Esophagus muscularis mucosa (tissue), 4 donors: ENCODE measurements at regions not wholly inside any gene's neighbourhood (a gene's known extent, or its start where the extent isn't known, plus 50 kb on each side); places are given as distances from the start of the nearest gene placed in this dataset.

ENCODE experiments used
- DNase-seq: peaks from one replicate; pipeline ENCODE4 v3.0.0-alpha.2; 2017; ENCODE audit errors: extremely low spot score
- H3K27ac ChIP-seq, 4 donors: fragments of 200-600 bp; sonication (generic); replicated peaks in 1 of 4; 1 replicate in 3 of 4; 2 replicates in 1 of 4; pipeline ENCODE4 v1.5.1; 2016 to 2019; ENCODE audit warnings: mild to moderate bottlenecking in 1 of 4
- H3K27me3 ChIP-seq, 4 donors: fragments of 200-600 bp; sonication (generic); one replicate each; pipeline versions ENCODE4 v1.5.1 to v1.6.0; 2016 to 2019
- H3K36me3 ChIP-seq, 4 donors: fragments of 200-600 bp; sonication (generic); one replicate each; pipeline ENCODE4 v1.5.1; 2016 to 2019
- H3K4me1 ChIP-seq, 4 donors: fragments of 200-600 bp; sonication (generic); one replicate each; pipeline ENCODE4 v1.5.1; 2016 to 2019
- H3K4me3 ChIP-seq, 4 donors: fragments of 200-600 bp; sonication (generic); 1 replicate in 2 of 4; 2 replicates in 2 of 4; pipeline ENCODE4 v1.5.1; 2016 to 2019; ENCODE audit warnings: mild to moderate bottlenecking in 4 of 4, moderate library complexity in 1 of 4
- H3K9me3 ChIP-seq, 4 donors: fragments of 200-600 bp; sonication (generic); 1 replicate in 3 of 4; 2 replicates in 1 of 4; pipeline ENCODE4 v1.5.1; 2016 to 2019
- CTCF ChIP-seq, 3 experiments: fragments of 200-600 bp in 2 of 3; fragments of 450-650 bp in 1 of 3; sonication (generic) in 2 of 3; IDR thresholded peaks; one replicate each; pipeline ENCODE4 v1.5.1; 2017 to 2019; ENCODE audit warnings: antibody characterized with exemption in 3 of 3, mild to moderate bottlenecking in 2 of 3, moderate library complexity in 1 of 3
- EP300 ChIP-seq: sonication (generic); formaldehyde crosslinking; IDR thresholded peaks from one replicate; pipeline ENCODE4 v1.6.1; 2017; ENCODE audit warnings: antibody characterized with exemption
- POLR2A ChIP-seq: fragments of 450-650 bp; IDR thresholded peaks from one replicate; pipeline ENCODE4 v1.6.1; 2017; ENCODE audit warnings: antibody characterized with exemption, moderate library complexity, mild to moderate bottlenecking, low read depth
- POLR2AphosphoS5 ChIP-seq, 2 donors: sonication (generic); formaldehyde crosslinking; IDR thresholded peaks; one replicate each; pipeline ENCODE4 v1.6.1; 2017; ENCODE audit warnings: antibody characterized with exemption in 2 of 2
- WGBS: methylation state at CpG from one replicate; pipeline ENCODE4 v1.1.5; 2018; 5-methylcytosine and 5-hydroxymethylcytosine counted together
- intact Hi-C: fragments of 100-400 bp; cut with DNase I; formaldehyde crosslinking; loops from one replicate; pipeline ENCODE4 v1.15.1; 2023

- intact Hi-C loops, result no loop called here
- Histone ChIP-seq H3K36me3 (no peaks in the 10 kb centered on the region), H3K27ac (no peak overlapping the region), H3K27me3 (peaks cover 0 to 17% (median 0%) of the 10 kb centered on the region in 4 donors), H3K4me1 (no peaks in the 10 kb centered on the region), H3K9me3 (no peaks in the 10 kb centered on the region), H3K4me3 (no peak overlapping the region)
- DNase-seq, result peak; percentile 75
- WGBS, result 94% methylated on average over 32 of the region's 32 CpGs
- no peak for TF ChIP-seq EP300
- no peak for TF ChIP-seq POLR2AphosphoS5 (IDR thresholded peaks at IDR 0.05)
- TF ChIP-seq POLR2A, result no peak
- TF ChIP-seq CTCF (IDR thresholded peaks at IDR 0.05), result no peak
Measured at GRCh38 chr7:155945670-155946325, 133.5 kb upstream of the SHH start.

GRCh38 chr7:155944901-155945300 is 132.6 kb upstream of the SHH start:
- H3K36me3 ChIP-seq, result no peaks in the 10 kb centered on the region
- WGBS, result 86% methylated on average over 5 of the region's 6 CpGs
- peaks cover 0 to 4% (median under 1%) of the 10 kb centered on the region in 4 donors for H3K9me3 ChIP-seq
- intact Hi-C loops, result no loop called here
- H3K4me1 ChIP-seq, result no peaks in the 10 kb centered on the region
- H3K27ac ChIP-seq, result no peak overlapping the region
- DNase-seq, result no peak
- no peak for TF ChIP-seq CTCF (IDR thresholded peaks at IDR 0.05)
- no peak for TF ChIP-seq POLR2AphosphoS5 (IDR thresholded peaks at IDR 0.05)
- no peak for TF ChIP-seq EP300
- TF ChIP-seq POLR2A, result no peak
- no peak overlapping the region for H3K4me3 ChIP-seq
- peaks cover 0 to 17% (median 0%) of the 10 kb centered on the region in 4 donors for H3K27me3 ChIP-seq

GRCh38 chr7:155943251-155943899 is 131.1 kb upstream of the SHH start:
- no peaks in the 10 kb centered on the region for H3K4me1 ChIP-seq
- DNase-seq, result peak; percentile 80
- intact Hi-C loops, result no loop called here
- TF ChIP-seq POLR2AphosphoS5 (IDR thresholded peaks at IDR 0.05) (no peak), POLR2A (no peak), CTCF (IDR thresholded peaks at IDR 0.05) (no peak), EP300 (no peak)
- H3K9me3 ChIP-seq, result peaks cover 0 to 11% (median 6%) of the 10 kb centered on the region in 4 donors
- no peaks in the 10 kb centered on the region for H3K36me3 ChIP-seq
- no peak overlapping the region for H3K27ac ChIP-seq
- H3K27me3 ChIP-seq, result peaks cover 0 to 10% (median 0%) of the 10 kb centered on the region in 4 donors
- H3K4me3 ChIP-seq, result no peak overlapping the region
- 60% methylated on average over 5 of the region's 6 CpGs for WGBS

- WGBS, result 85% methylated on average over 19 of the region's 20 CpGs
- Histone ChIP-seq H3K9me3 (peaks cover 0 to 11% (median 6%) of the 10 kb centered on the region in 4 donors), H3K4me1 (no peaks in the 10 kb centered on the region), H3K4me3 (no peak overlapping the region), H3K36me3 (no peaks in the 10 kb centered on the region), H3K27me3 (peaks cover 0 to 12% (median 0%) of the 10 kb centered on the region in 4 donors), H3K27ac (no peak overlapping the region)
- intact Hi-C loops, result no loop called here
- peak; percentile 62 for DNase-seq
- no peak for TF ChIP-seq POLR2AphosphoS5 (IDR thresholded peaks at IDR 0.05)
- TF ChIP-seq CTCF (IDR thresholded peaks at IDR 0.05), result no peak
- TF ChIP-seq EP300, result no peak
- TF ChIP-seq POLR2A, result no peak
Measured at GRCh38 chr7:155942226-155942950, 130.1 kb upstream of the SHH start.
